A549 (cell line): ENCODE measurements at regions not wholly inside any gene's neighbourhood (a gene's known extent, or its start where the extent isn't known, plus 50 kb on each side); places are given as distances from the start of the nearest gene placed in this dataset.

Experiments used
- ATAC-seq, 2 experiments: fragments of 200-7000 bp in 1 of 2; fragments of >200 bp in 1 of 2; cut with Nextera tagmentation in 1 of 2; cut with Tn5 transposase in 1 of 2; 3 replicates each; pipeline versions ENCODE4 v1.8.0 to v1.9.1; 2018 to 2020; ENCODE audit warnings: mild to moderate bottlenecking in 1 of 2, moderate library complexity in 1 of 2
- CTCF ChIA-PET: fragments of 300-600 bp; sonication (Branson Sonifier 250); formaldehyde crosslinking; extraction: SDS; loops from one replicate; lab custom pipeline; 2021; ENCODE audit warnings: antibody characterized with exemption, inconsistent platforms; lab: Yijun Ruan, JAX
- POLR2A ChIA-PET: fragments of 350-600 bp; formaldehyde crosslinking; extraction: SDS; loops from one replicate; lab custom pipeline; 2021; ENCODE audit warnings: antibody characterized with exemption, inconsistent platforms; lab: Yijun Ruan, JAX
- DNase-seq, 2 experiments: peaks; one replicate each; pipeline versions ENCODE4 v3.0.0 to v3.0.0-alpha.2; 2011 to 2016; ENCODE audit warnings: low read depth in 1 of 2, low spot score in 1 of 2
- FAIRE-seq: peaks from 2 replicates; lab custom pipeline; 2011; peaks lifted over from hg19 to GRCh38; lab: Jason Lieb, UNC
- H3K27ac ChIP-seq, 2 experiments: fragments of >200 bp; sonication (Bioruptor Twin); formaldehyde crosslinking; 3 replicates each; pipeline ENCODE4 v1.5.1; 2016 to 2017
- H3K4me1 ChIP-seq: fragments of >200 bp; sonication (Bioruptor Twin); formaldehyde crosslinking; 3 replicates; pipeline ENCODE4 v1.6.1; 2016
- H3K4me2 ChIP-seq: fragments of >200 bp; sonication (Bioruptor Twin); formaldehyde crosslinking; 3 replicates; pipeline ENCODE4 v1.6.1; 2016
- H3K4me3 ChIP-seq: fragments of >200 bp; sonication (Bioruptor Twin); formaldehyde crosslinking; 3 replicates; pipeline ENCODE4 v1.5.1; 2016
- H3K9me3 ChIP-seq: fragments of >200 bp; sonication (Bioruptor Twin); formaldehyde crosslinking; 3 replicates; pipeline ENCODE4 v1.6.1; 2016
- ATOH8 ChIP-seq: fragments of 250-450 bp; sonication (Bioruptor Pico); IDR thresholded peaks from 2 replicates; pipeline ENCODE4 v1.5.0; 2020; ENCODE audit warnings: low read depth, mild to moderate bottlenecking, moderate library complexity
- BCL3 ChIP-seq: fragments of >200 bp; sonication (Bioruptor Twin); formaldehyde crosslinking; IDR thresholded peaks from 3 replicates; pipeline ENCODE4 v1.6.1; 2016
- CEBPB ChIP-seq, 2 experiments: fragments of >200 bp in 1 of 2; sonication (Bioruptor Twin) in 1 of 2; formaldehyde crosslinking in 1 of 2; IDR thresholded peaks; 2 replicates each; pipeline ENCODE4 v1.6.1; 2012 to 2016
- CHD2 ChIP-seq: fragments of 150-350 bp; IDR thresholded peaks from 2 replicates; pipeline ENCODE4 v1.6.1; 2014; ENCODE audit warnings: low read length; ENCODE audit not compliant: partially characterized antibody
- CHD4 ChIP-seq: fragments of 200-600 bp; sonication (generic); IDR thresholded peaks from 2 replicates; pipeline ENCODE4 v1.6.1; 2016; ENCODE audit warnings: antibody characterized with exemption, mild to moderate bottlenecking, borderline replicate concordance
- EHF ChIP-seq: fragments of 250-450 bp; sonication (Bioruptor Pico); IDR thresholded peaks from 2 replicates; pipeline ENCODE4 v1.5.0; 2020; ENCODE audit warnings: mild to moderate bottlenecking
- EHMT2 ChIP-seq: fragments of 200-600 bp; sonication (generic); IDR thresholded peaks from 2 replicates; pipeline ENCODE4 v1.6.1; 2016; ENCODE audit warnings: antibody characterized with exemption, low read depth, mild to moderate bottlenecking, moderate library complexity
- ELK1 ChIP-seq: fragments of 150-350 bp; IDR thresholded peaks from 2 replicates; pipeline ENCODE4 v1.6.1; 2014; ENCODE audit warnings: low read depth, mild to moderate bottlenecking, low read length
- EP300 ChIP-seq, 2 experiments: fragments of >200 bp; sonication (Bioruptor Twin); formaldehyde crosslinking; IDR thresholded peaks; 2 replicates in 1 of 2; 3 replicates in 1 of 2; pipeline ENCODE4 v1.6.1; 2016 to 2017
- FOSB ChIP-seq: fragments of 250-450 bp; sonication (Bioruptor Pico); IDR thresholded peaks from 2 replicates; pipeline ENCODE4 v1.5.0; 2020; ENCODE audit warnings: mild to moderate bottlenecking, moderate library complexity
- GATA3 ChIP-seq: IDR thresholded peaks from 2 replicates; pipeline ENCODE4 v1.6.1; 2012; ENCODE audit warnings: borderline replicate concordance
- HDAC2 ChIP-seq: fragments of 200-600 bp; sonication (generic); IDR thresholded peaks from 2 replicates; pipeline ENCODE4 v1.6.1; 2016
- HES2 ChIP-seq: fragments of >200 bp; sonication (Bioruptor Twin); formaldehyde crosslinking; IDR thresholded peaks from 2 replicates; pipeline ENCODE4 v1.6.1; 2016
- HEYL ChIP-seq: fragments of 250-450 bp; sonication (Bioruptor Pico); IDR thresholded peaks from 2 replicates; pipeline ENCODE4 v1.8.0; 2021; ENCODE audit warnings: mild to moderate bottlenecking, moderate library complexity
- HMGXB4 ChIP-seq: fragments of 250-450 bp; sonication (Bioruptor Pico); IDR thresholded peaks from 2 replicates; pipeline ENCODE4 v1.5.0; 2021; ENCODE audit warnings: mild to moderate bottlenecking, moderate library complexity, borderline replicate concordance
- HOXB13 ChIP-seq: fragments of 250-450 bp; sonication (Bioruptor Pico); IDR thresholded peaks from 2 replicates; pipeline ENCODE4 v1.5.0; 2020; ENCODE audit warnings: low read depth, mild to moderate bottlenecking, moderate library complexity
- JUNB ChIP-seq: fragments of >200 bp; sonication (Bioruptor Twin); formaldehyde crosslinking; IDR thresholded peaks from 2 replicates; pipeline ENCODE4 v1.6.1; 2016
- KDM5A ChIP-seq: fragments of 200-600 bp; sonication (generic); IDR thresholded peaks from 2 replicates; pipeline ENCODE4 v1.6.1; 2016; ENCODE audit warnings: antibody characterized with exemption, mild to moderate bottlenecking
- MAFK ChIP-seq: fragments of 450-650 bp; IDR thresholded peaks from 2 replicates; pipeline ENCODE4 v1.6.1; 2014; ENCODE audit not compliant: partially characterized antibody
- MAX ChIP-seq: IDR thresholded peaks from 2 replicates; pipeline ENCODE4 v1.6.1; 2012
- MYC ChIP-seq: IDR thresholded peaks from 2 replicates; pipeline ENCODE4 v1.6.1; 2012; ENCODE audit warnings: mild to moderate bottlenecking, inconsistent platforms, low read length, improper control_type of control experiment, borderline replicate concordance
- PBX3 ChIP-seq: IDR thresholded peaks from 2 replicates; pipeline ENCODE4 v1.6.1; 2012
- POLR2A ChIP-seq: IDR thresholded peaks from 2 replicates; pipeline ENCODE4 v1.6.1; 2012; ENCODE audit warnings: mild to moderate bottlenecking, low read length
- RARB ChIP-seq: fragments of 250-450 bp; sonication (Bioruptor Pico); IDR thresholded peaks from 2 replicates; pipeline ENCODE4 v1.8.0; 2021; ENCODE audit warnings: mild to moderate bottlenecking, moderate library complexity
- REST ChIP-seq: fragments of 200-600 bp; sonication (generic); IDR thresholded peaks from 2 replicates; pipeline ENCODE4 v1.6.1; 2016; ENCODE audit warnings: antibody characterized with exemption, mild to moderate bottlenecking, moderate library complexity
- RFX5 ChIP-seq: fragments of 450-650 bp; IDR thresholded peaks from 2 replicates; pipeline ENCODE4 v1.7.1; 2014; ENCODE audit warnings: antibody characterized with exemption, mild to moderate bottlenecking, moderate library complexity
- SREBF2 ChIP-seq: fragments of 450-650 bp; IDR thresholded peaks from 2 replicates; pipeline ENCODE4 v1.6.1; 2014; ENCODE audit warnings: mild to moderate bottlenecking, moderate library complexity
- TFCP2L1 ChIP-seq: fragments of 250-450 bp; sonication (Bioruptor Pico); IDR thresholded peaks from 2 replicates; pipeline ENCODE4 v1.5.0; 2021; ENCODE audit warnings: mild to moderate bottlenecking
- TP53 ChIP-seq: fragments of 250-450 bp; sonication (Bioruptor Pico); IDR thresholded peaks from 2 replicates; pipeline ENCODE4 v1.5.0; 2021; ENCODE audit warnings: mild to moderate bottlenecking, moderate library complexity
- ZC3H11A ChIP-seq: fragments of 450-650 bp; IDR thresholded peaks from 2 replicates; pipeline ENCODE4 v1.6.1; 2014; ENCODE audit warnings: antibody characterized with exemption, mild to moderate bottlenecking
- ZFP36 ChIP-seq: fragments of 450-650 bp; IDR thresholded peaks from 2 replicates; pipeline ENCODE4 v1.6.1; 2014; ENCODE audit warnings: borderline replicate concordance; ENCODE audit not compliant: partially characterized antibody
- WGBS: methylation state at CpG from one replicate; pipeline ENCODE4 v1.1.6; 2017; ENCODE audit errors: missing lambda C conversion rate; 5-methylcytosine and 5-hydroxymethylcytosine counted together

GRCh38 chr3:152053866-152054265 is 180.4 kb downstream of the SUCNR1 start:
- no peak for TF ChIP-seq SREBF2
- no peak for TF ChIP-seq FOSB (CRISPR knock-in tag)
- TF ChIP-seq RFX5, result no peak
- no peak for TF ChIP-seq ZFP36
- no peak for TF ChIP-seq MYC
- TF ChIP-seq MAFK, result no peak
- TF ChIP-seq TP53, result no peak
- TF ChIP-seq CEBPB (IDR thresholded peaks at IDR 0.05), result no peak
- no peak for TF ChIP-seq CHD4
- no peak for TF ChIP-seq TFCP2L1 (CRISPR knock-in tag)
- no peak for TF ChIP-seq PBX3
- TF ChIP-seq EP300 (IDR thresholded peaks at IDR 0.05), result no peak
- TF ChIP-seq POLR2A, result no peak
- no peak for TF ChIP-seq ZC3H11A
- ATAC-seq, result no peak
- peak; percentile 36 for FAIRE-seq
- ChIA-PET POLR2A (no interaction called here), CTCF (interaction anchor here (0.6 kb wide), 1 partner anchor 516 kb away, joined by 4 read pairs; no protein-coding TSS in a partner anchor)
- Histone ChIP-seq H3K4me3 (no peak overlapping the region), H3K9me3 (no peaks in the 10 kb centered on the region), H3K4me1 (0 out of 3 replicates have a peak, but pooled peaks cover 4% of the 10 kb centered on the region), H3K4me2 (no peak overlapping the region), H3K27ac (no peak overlapping the region)
- no peak for DNase-seq
- 96% methylated on average over 1 of the region's 1 CpG for WGBS

- no peak overlapping the region for H3K4me3 ChIP-seq
- no peak overlapping the region for H3K4me2 ChIP-seq
- H3K4me1 ChIP-seq, result 0 out of 3 replicates have a peak, but pooled peaks cover 4% of the 10 kb centered on the region
- CTCF ChIA-PET, result interaction anchor here (0.6 kb wide), 1 partner anchor 515 kb away, joined by 4 read pairs; no protein-coding TSS in a partner anchor
- 65% methylated on average over 3 of the region's 3 CpGs for WGBS
- no peak overlapping the region for H3K27ac ChIP-seq
- POLR2A ChIA-PET, result no interaction called here
- DNase-seq (no peak), ATAC-seq (no peak), FAIRE-seq (no peak)
- H3K9me3 ChIP-seq, result no peaks in the 10 kb centered on the region
- TF ChIP-seq BCL3 (no peak), HES2 (no peak), CHD2 (no peak), MAX (no peak), JUNB (no peak), HEYL (CRISPR knock-in tag) (no peak), KDM5A (no peak), RARB (CRISPR knock-in tag) (no peak), REST (no peak), ATOH8 (CRISPR knock-in tag) (no peak), GATA3 (no peak), HMGXB4 (no peak), SREBF2 (no peak), HOXB13 (no peak), EHF (CRISPR knock-in tag) (no peak), ELK1 (no peak), HDAC2 (no peak), EHMT2 (no peak)
These were observed 180.9 kb downstream of the SUCNR1 start for GRCh38 chr3:152054315-152054714.
